ENCODE measurements at regions not wholly inside any gene's neighbourhood (a gene's known extent, or its start where the extent isn't known, plus 50 kb on each side); places are given as distances from the start of the nearest gene placed in this dataset.

GRCh38 chr3:6622260-6622659 lies 238.7 kb upstream of the GRM7 start:
- FAIRE-seq (no peak), DNase-seq (no peak)
- Histone ChIP-seq H3K9me3 (ENCODE audit: control insufficient read depth in 2 of 3, insufficient read depth in 1 of 3, low read length in 3 of 3) (no peaks in the 10 kb centered on the region), H3K4me1 (ENCODE audit: control insufficient read depth in 2 of 3, insufficient read depth in 2 of 3, low read depth in 1 of 3, low read length in 3 of 3) (no peaks in the 10 kb centered on the region), H3K36me3 (ENCODE audit: control insufficient read depth in 2 of 3, insufficient read depth in 3 of 3, low read length in 3 of 3) (no peaks in the 10 kb centered on the region), H3K27ac (ENCODE audit: low read depth in 2 of 2, low read length in 2 of 2) (no peak overlapping the region), H3K27me3 (ENCODE audit: control insufficient read depth, insufficient read depth, low read length) (no peaks in the 10 kb centered on the region), H3K4me3 (ENCODE audit: low read length in 3 of 3) (no peak overlapping the region), H3K9ac (ENCODE audit: low read length in 3 of 3) (no peak overlapping the region)
- intact Hi-C loops (cut with DNase I) = no loop called here
- no peak for TF ChIP-seq CTCF (IDR thresholded peaks at IDR 0.05; ENCODE audit: borderline replicate concordance, extremely low read depth, insufficient read depth)

GRCh38 chr3:6622712-6623111 lies 238.2 kb upstream of the GRM7 start:
- H3K27me3 ChIP-seq (ENCODE audit: control insufficient read depth, insufficient read depth, low read length) = no peaks in the 10 kb centered on the region
- no peaks in the 10 kb centered on the region for H3K9me3 ChIP-seq (ENCODE audit: control insufficient read depth in 2 of 3, insufficient read depth in 1 of 3, low read length in 3 of 3)
- DNase-seq (no peak), FAIRE-seq (no peak)
- no peak overlapping the region for H3K9ac ChIP-seq (ENCODE audit: low read length in 3 of 3)
- H3K27ac ChIP-seq (ENCODE audit: low read depth in 2 of 2, low read length in 2 of 2) = no peak overlapping the region
- H3K4me3 ChIP-seq (ENCODE audit: low read length in 3 of 3) = no peak overlapping the region
- intact Hi-C loops (cut with DNase I) = no loop called here
- TF ChIP-seq CTCF (IDR thresholded peaks at IDR 0.05; ENCODE audit: borderline replicate concordance, extremely low read depth, insufficient read depth) = no peak
- no peaks in the 10 kb centered on the region for H3K4me1 ChIP-seq (ENCODE audit: control insufficient read depth in 2 of 3, insufficient read depth in 2 of 3, low read depth in 1 of 3, low read length in 3 of 3)
- H3K36me3 ChIP-seq (ENCODE audit: control insufficient read depth in 2 of 3, insufficient read depth in 3 of 3, low read length in 3 of 3) = no peaks in the 10 kb centered on the region

GRCh38 chr3:6631376-6631775 lies 229.5 kb upstream of the GRM7 start:
- intact Hi-C loops (cut with DNase I) = no loop called here

More at GRCh38 chr3:6631376-6631775, 229.5 kb upstream of the GRM7 start:
- no peaks in the 10 kb centered on the region for H3K27me3 ChIP-seq (ENCODE audit: control insufficient read depth, insufficient read depth, low read length)
- no peaks in the 10 kb centered on the region for H3K4me1 ChIP-seq (ENCODE audit: control insufficient read depth in 2 of 3, insufficient read depth in 2 of 3, low read depth in 1 of 3, low read length in 3 of 3)
- no peak for FAIRE-seq
- H3K36me3 ChIP-seq (ENCODE audit: control insufficient read depth in 2 of 3, insufficient read depth in 3 of 3, low read length in 3 of 3) = no peaks in the 10 kb centered on the region
- H3K27ac ChIP-seq (ENCODE audit: low read depth in 2 of 2, low read length in 2 of 2) = no peak overlapping the region
- no peaks in the 10 kb centered on the region for H3K9me3 ChIP-seq (ENCODE audit: control insufficient read depth in 2 of 3, insufficient read depth in 1 of 3, low read length in 3 of 3)
- H3K9ac ChIP-seq (ENCODE audit: low read length in 3 of 3) = no peak overlapping the region
- no peak for DNase-seq
- TF ChIP-seq CTCF (IDR thresholded peaks at IDR 0.05; ENCODE audit: borderline replicate concordance, extremely low read depth, insufficient read depth) = no peak
- H3K4me3 ChIP-seq (ENCODE audit: low read length in 3 of 3) = no peak overlapping the region

All from kidney (tissue), 13 donors.